RPMI7951 (cell line): ENCODE measurements at regions not wholly inside any gene's neighbourhood (a gene's known extent, or its start where the extent isn't known, plus 50 kb on each side); places are given as distances from the start of the nearest gene placed in this dataset.

Source experiments
- DNase-seq: peaks from one replicate; pipeline ENCODE4 v3.0.0-alpha.2; 2012; ENCODE audit warnings: low read depth

DNA sequence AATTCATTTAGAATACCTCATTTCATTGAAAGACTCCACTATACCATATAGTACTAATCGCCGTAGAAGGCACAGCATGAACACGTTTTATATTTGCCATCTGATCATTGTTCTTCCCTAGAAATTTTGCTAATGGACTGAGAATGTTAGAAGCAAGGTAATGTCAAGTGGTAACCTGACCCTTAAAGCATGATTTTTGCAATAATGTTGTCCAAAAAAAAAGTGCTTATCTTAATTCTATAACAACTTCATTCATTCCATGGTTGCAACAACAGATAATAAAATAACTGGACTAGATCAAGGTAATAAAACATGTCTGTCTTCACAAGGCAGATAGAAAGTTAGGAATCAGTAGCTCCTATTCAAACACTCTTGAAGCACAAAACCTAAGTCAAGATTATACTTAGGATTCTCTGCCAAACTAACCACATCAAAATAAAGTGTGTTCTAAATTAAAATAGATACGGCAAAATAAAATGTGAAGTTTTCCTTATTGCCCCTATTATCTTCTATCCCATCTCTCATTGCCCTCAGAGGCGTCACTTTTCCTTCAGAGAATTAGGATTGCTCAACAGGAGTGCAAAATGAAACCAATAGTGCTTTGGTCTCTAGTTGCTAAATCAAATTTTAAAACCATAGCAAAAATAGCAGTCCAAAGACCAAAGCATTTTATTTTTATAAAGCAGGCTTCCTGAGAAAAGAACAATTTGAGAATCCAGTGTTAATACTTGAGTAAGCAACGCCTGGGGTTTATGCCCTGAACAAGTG is 317.4 kb upstream of the UBE2E2 start:
- no peak for DNase-seq

DNA sequence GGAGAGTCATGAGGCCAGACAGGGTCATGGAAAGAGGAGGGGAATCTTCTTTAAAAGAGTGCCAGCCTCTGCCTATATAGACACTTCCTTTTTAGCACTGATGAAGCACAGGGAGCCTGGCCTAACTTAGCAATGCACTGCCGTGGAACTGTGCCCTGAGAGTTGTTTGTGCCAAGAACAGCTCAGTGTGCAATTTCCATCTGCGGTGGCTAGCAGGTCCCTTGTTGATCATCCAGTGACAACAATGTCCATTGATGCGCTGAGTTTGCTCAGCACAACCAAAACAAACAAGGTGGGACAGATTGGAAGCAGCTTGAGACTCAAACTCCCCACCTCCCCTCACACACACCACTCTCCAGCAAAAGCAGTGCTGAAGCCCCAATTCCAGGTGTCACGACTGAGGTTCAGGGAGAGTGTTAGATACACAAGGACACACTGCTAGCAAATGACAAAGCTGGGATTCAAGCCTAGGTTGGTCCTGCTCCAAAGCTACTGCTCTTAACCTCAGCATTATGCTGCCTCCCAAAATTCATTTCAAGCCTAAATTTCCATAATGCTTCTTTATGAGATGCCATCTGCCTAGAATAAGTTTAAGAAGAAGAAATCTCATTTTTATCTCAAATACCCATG is 316.6 kb upstream of the UBE2E2 start:
- DNase-seq: no peak

DNA sequence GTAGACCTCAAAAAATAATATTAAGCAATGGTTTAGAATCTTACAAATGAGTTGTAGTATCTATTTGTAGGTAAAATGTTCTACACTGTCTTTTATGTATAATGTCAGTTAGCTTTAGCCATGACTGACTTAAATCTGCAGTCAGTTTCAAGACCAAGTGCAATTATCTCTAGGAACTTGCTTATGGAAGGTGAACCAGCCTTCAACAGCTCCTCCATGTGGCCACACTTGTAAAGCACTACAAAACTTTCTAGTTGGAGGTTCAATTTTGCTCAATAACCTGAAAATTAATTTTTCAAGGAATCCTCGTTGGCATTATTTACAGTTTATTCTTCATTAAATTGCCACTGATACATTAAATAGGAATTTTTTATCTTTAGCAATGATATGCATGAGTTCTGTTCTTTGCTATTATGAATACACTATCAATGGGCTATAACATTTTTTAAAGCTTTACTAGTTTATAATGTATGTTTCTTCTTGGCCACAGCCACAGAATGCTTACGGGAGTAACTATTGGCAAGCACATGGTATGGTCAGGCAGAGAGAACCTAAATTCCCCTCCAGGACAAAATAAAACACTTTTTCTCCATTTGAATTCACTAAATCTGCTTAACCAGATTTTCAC is 315.3 kb upstream of the UBE2E2 start:
- DNase-seq: peak; percentile 32

DNA sequence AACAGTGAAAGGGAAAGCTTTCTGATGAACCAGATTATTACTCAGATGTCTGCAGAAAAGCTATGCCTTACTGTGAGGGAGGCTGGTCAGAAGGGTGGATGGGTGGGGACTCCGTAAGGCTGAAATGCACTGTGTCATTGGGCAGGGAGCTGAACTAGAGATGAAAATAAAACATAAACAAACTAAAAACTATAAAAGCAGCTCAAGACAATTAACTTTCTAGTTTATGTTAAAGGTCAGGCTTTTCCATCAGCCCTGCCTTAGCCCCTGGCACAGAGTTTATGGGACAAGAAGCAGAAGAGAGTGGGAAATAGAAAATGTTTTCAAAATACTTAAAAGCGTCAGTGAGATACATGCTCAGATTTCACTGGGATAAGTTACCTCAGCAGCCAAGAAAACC is 310.0 kb upstream of the UBE2E2 start:
- DNase-seq: no peak

DNA sequence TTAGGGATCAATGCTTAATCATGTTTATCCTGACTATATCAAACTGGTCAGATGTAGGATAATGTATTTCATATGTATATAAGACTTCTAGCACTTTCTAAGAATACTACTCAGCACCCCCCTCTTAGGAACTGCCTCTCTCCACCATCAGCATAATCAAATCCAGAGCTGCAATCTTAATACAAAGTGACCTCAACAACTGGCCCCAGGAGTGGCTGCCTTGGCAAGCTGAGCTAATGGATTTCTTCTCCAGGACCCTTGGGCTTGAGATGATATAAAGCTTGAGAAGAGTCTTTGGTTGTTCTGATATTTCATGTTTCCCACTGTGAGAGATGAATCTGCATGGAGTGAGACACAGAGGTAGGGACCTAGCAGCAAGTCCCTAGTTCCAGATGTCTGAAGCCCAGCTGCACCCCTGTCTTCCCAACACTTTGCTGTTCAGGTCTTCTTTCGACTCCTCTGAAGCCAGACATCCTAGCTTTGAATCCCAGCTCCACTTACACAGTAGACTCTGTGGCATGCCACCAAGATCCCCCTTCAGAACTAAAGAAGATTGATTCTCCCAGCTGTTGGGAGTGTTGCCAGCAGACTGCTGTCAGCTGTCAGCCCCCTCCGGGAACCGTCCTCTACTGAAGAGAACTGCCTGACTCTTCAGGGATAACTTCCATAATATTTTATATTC is 309.3 kb upstream of the UBE2E2 start:
- no peak for DNase-seq

DNA sequence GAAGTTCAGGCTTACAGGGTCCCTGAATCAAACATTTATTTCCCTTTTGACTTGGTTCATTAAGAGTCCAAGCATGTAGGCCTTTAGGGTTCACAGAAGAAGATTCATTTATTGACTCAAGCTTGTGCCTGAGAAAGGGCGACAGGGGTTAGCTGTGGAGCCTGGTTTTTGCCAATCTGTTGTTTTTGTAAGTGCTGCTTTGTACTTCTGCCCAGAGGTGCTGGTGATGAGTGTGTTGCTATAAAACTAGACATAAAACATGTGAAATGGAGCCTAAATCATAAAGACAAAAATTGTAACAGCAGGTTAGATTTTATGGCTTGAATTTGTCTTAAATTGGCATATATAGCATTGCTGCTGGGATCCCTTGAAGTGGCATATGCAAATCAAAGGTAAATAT is 308.3 kb upstream of the UBE2E2 start:
- no peak for DNase-seq

DNA sequence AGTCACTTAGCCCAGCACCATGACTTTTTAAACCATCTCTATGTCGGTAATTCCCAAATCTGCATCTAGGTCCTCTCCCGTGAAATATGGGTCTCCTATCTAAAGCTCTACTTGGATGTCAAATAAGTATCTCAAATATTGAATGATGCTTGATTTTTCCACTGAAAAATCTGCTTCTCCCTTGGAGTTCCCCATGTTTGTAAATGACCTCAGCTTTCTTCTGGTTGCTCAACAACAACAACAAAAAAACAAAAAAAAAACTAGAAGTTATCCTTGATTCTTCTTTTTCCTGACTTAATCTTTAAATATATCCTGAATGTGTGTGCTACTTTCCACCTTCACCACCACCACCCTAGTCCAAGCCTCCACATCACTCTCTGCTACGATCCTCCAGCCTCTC is 307.5 kb upstream of the UBE2E2 start:
- no peak for DNase-seq

DNA sequence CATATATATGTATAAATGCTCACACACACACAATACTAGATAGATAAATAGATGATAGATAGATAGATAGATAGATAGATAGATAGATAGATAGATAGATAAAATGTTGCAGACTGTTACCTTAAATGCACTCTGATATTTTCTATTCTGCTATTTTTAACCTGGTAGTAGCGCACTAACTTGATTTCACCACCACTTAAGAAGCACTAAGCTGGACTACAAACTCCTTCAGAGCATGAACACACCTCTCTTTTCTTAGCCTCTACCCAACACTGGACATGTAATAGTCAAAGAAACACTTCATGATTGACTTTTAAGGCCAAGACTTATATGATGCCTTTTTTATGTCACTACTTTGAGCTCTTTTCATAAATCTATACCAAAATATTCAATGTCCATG is 304.6 kb upstream of the UBE2E2 start:
- no peak for DNase-seq

DNA sequence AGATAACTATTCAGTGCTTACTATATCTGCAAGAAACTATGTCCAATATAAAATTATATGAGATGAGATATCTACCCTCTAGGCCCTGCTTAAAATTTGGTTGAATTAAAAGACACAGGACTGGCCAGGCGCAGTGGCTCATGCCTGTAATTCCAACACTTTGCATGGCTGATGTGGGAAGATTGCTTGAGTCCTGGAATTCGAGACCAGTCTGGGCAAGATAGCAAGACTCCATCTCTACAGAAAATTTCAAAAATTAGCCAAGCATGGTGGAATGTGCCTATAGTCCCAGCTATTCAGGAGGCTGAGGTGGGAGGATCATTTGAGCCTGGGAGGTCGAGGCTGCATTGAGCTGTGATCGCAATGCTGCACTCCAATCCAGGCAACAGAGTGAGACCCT is 303.7 kb upstream of the UBE2E2 start:
- DNase-seq: no peak

DNA sequence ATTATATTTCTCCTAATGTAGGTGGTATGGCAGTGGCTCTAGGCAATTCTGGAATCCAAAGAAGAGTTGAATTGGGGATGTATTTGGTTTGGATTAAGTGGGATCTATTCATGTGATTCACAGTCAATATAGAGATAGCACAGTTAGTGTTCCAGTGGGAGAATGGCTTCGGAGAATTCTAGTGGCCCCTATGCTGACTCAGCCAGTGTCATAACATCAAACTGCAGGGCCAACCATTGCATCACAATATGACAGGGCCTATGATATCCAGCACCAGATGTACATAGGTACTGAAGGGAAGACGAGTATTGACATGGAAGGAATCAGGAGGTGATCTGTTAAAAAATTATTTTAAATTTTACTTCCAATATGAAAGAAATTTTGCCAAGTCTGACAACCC is 302.8 kb upstream of the UBE2E2 start:
- no peak for DNase-seq

DNA sequence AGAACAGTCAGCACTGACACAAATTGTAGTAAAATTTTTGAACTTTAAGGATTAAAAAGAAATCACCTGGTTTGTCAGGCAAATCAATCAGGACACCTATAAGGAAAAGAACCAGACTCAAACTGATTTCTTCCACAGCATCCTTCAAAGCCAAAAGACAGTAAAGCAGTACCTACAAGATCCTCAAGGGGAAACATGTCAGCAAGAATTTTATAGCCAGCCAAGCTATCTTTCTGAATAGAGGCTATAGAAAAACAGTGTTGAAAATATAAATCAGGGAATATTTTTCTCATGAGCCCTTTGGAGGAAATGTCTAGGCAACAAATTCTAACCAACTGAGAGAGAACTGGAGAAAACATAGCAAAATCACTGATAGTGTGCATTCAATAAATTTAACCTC is 301.4 kb upstream of the UBE2E2 start:
- no peak for DNase-seq

DNA sequence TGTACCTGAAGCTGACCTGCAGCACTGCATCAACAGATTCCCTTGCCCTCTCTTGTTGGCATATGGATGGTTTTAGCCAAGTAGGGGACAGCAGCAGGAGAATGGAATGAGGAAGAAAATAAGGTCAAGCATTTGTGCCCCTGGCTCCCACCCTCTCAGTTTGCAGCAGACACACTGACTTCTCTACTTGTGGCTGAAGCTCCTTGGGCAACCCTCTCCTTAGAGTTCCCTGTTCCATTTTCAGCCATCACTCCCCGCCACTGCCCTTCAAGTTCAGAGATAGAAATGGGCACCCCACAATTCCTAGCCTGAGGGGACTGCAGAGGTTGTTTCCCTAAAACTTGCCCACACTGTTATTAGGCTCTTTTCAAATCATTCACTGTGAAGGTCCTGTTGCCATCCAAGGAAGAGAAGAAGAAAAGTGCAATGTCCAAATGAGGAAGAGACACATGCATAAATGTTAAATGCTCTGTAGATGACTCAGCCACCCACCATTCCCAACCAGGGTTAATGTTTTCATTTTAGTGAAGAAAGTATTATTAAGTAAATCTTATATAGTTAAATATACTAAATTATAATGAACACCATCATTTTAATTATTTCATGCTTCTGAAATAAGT is 295.9 kb upstream of the UBE2E2 start:
- no peak for DNase-seq

DNA sequence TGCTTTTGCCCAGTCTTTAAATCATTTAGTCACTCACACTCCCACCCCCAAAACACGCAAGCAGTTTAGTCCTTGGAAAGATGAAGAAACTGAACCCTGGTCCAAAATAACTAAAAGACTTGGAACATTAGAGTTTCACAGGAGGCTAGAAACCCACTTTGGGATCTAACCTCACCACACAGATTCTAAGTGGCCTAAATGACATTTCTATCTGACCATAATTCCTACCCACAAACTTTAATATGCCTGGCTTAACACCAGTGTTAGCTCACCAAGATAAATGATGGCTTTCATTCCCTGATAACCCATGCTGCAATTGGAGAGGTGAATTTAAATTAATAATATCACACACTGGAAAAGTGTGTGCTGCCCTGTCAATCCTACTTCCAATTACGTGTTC is 295.3 kb upstream of the UBE2E2 start:
- no peak for DNase-seq

DNA sequence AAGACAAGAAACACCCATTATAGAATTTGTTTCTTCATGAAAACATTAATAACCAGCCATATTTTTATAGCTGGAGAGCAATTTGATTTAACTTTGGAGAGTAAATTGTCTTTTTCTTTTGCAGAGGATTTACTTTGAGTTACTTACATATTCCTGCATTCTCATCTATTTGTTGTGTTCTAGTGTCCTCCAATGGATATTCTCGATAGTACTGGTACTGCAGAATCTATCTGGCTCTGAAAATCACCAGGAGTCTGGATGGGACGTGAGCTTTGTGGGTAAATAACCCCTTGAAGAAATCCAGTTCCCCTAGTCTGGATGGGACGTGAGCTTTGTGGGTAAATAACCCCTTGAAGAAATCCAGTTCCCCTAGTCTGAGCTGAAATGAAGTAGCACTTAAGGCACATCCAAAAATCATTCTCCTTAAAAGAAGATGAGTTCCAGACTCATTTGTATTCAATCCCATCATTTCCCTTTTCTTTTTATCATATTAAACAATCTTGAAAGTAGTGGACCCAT is 294.1 kb upstream of the UBE2E2 start:
- DNase-seq: no peak

DNA sequence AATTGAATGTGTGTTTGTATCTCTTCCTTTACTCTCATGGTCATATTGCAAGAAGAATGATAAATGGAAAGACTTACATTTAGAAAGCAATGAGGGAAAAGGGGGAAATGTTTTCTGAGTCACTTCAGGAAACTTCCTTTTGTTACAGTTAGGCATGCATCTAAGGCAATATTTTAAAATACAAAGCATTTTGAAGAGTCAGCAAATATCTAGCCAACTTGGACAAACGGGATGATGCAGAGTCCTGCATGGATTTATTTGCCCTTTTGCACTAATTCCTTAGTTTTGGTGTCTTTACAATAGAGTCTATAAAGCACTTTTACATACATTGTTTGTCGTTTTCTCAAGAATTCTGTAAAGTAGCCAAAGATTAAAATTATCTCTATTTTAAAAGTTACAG is 286.2 kb upstream of the UBE2E2 start:
- no peak for DNase-seq

DNA sequence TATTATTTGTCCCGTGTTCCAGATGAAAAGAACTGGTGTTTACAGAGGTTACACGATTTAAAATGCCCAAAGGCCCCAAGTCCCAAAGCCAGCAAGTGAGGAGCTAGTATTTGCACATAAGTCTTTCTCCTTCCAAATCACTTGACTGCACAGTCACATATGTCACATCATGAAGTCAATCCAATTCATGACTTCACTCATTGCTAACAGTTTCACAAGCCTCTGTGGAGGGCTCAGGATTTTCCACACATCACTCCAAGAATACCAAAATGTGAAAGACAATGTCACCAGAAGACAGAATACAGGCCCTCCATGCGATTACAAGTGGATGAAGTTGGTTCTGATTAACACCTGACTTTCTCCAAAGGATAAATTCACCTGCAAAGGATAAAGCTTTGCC is 283.1 kb upstream of the UBE2E2 start:
- DNase-seq: no peak

DNA sequence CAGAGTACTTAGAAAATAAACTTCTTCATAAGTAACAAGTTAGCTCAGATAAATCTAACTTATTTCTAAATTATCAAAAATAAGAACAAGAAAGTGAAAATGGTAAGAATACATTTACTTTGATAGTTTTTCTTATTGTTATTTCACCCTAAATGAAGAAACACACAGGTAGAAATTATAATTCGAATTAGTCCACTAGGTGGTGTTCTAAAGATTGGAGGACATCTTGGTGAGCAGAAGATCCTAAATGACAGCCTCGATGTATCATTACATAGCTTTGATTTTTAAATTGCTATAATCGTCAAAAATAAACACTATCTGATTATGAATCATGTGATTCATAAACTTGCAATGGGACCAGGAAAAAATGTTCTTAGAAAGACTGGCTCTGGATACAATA is 280.8 kb upstream of the UBE2E2 start:
- peak; percentile 28 for DNase-seq

DNA sequence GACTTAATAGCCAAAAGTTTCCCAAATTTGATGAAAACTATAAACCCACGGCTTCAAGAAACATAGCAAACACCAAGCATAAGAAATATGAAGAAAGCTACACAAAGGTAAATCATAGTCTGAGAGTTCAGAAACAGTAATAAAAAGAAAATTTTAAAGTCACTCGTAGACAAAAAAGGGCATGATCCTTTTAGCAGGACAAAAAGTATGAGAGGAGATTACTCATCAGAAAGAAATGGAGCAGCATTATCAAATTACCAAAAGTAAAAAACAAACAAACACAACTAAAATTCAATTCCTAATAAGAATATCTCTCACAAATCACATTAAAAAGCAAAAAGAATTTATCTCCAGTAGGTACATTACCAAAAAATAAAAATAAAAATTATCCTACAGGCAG is 279.4 kb upstream of the UBE2E2 start:
- no peak for DNase-seq

DNA sequence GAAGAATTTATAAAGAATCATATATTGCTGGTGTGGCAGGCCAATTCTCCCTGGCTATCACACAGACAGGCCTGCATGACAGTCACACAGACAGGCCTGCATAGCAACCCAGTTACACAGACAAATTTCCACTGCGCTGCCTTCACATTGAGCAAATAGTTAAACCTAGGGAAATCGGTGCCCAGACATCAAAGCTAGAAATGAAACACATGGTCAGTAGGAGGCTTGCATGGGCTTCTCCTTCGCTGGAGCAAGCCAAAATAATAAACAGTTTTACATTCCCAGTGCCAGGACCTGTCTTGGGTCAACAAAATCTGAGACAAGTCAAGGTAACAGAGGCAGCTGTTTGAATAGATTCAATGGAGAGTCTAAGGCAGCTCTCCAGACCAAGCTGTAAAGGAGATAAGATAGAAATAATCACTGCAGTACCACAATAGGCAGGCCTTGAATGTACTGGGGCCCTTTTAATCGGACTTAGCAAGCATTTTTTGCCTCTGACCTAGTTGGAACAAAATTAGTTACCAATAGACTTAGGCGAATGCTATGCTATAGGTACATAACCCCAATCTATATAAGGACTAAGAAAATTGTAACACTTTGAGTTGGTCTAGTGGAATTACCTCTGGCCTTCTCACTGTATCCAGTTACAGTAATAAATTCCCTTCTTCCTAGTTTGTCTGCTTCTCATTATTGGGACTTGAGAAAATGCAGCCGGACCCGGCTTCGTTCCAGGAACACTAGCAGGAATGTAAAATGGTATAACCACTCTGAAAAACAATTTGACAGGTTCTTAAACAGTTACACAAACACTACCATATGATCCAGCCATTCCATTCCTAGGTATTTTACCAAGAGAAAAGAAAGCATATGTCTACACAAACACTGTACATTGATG is 274.7 kb upstream of the UBE2E2 start:
- DNase-seq: no peak

DNA sequence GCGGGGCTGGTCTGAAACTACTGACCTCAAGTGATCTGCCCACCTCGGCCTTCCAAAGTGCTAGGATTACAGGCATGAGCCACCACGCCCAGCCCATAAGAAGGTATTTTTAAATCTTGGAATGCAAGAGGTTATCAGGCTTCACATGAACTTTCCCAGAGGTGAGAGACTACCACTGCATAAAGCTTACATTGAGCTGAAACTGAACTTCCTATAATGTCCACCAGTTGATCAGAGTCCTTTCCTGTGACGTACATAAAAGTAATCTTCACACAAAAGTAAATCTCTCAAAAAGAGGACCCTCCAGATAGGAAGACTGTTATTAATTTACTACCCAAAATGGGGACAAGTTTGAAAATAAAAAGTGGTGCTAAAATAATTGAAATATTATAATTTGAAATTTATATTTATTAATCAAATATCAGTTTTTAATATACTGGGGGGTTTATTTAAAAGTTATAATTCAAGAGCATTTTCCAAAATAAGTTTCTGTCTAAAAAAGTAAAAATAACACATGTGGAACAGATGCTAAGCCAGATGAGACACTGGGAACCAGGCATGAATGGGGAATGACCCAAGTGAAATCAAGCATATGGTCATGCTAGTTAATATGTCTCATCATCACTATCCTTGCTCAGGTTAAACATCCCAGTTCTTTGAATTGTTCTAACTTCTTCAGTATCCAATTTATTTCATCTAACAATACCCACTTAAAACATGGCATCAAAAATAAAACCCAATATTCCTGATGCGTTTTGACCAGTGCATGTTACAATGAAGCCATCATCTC is 269.9 kb upstream of the UBE2E2 start:
- DNase-seq: no peak

DNA sequence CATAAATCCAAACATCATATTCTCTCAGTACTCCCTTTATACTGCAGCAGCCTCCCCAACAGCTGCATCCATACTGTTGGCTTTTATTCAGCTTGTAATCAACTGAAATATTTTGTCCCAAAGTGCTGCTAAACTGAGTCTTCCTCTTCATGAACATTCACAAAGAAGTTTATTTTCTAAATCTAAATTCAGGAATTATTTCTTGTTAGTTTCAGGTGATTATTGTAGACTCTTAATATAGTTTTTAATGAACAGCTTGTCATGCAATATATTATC is 269.3 kb upstream of the UBE2E2 start:
- DNase-seq: no peak
